Smooth muscle cell of the brain vasculature (primary cell): ENCODE measurements at regions not wholly inside any gene's neighbourhood (a gene's known extent, or its start where the extent isn't known, plus 50 kb on each side); places are given as distances from the start of the nearest gene placed in this dataset.
"Not testable (repeated sequence)": the region's sequence is repeated elsewhere in the genome, so short reads cannot be mapped to it uniquely, and the experiment has no call there.

Source experiments
- DNase-seq: peaks from one replicate; pipeline ENCODE4 v3.0.0-alpha.2; 2012; ENCODE audit warnings: low read depth, low spot score

DNA sequence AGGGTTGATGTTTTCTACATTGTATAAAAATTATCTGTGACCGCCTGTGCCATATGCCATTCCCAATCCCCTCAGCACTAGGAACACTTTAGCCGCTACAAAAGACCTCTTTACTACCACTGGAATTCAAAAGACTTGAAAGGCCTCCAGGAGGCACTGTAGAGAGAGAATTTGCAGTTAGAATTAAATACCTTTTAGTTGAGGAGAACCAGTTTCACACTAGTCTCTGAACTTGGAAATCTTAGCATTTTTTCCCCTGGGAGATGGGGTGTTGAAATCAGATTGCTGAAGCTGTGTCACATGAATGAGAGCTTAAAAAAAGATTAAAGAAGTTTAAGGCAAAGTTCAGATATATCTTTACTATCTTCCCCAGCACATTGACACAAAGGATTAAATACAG lies 291.0 kb downstream of the ADGRL2 start:
- no peak for DNase-seq

DNA sequence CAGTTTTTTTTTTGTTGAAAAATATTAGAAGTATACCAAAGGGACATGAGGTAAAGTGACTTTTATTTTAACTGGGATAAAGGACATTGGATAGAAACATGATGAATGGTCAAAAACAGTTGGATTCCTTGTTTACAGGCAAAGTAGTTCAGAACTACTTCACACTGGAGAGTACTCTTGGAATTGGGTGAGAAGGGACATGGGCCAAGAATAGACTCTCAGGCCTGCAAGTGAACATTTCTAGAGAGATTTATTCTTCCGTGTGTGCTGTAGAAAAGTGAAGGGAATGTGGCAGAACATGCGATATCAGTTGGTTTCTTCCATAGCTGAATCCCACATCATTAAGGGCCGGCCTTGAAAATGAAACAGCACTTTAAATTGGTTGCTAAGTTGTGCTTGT lies 290.5 kb downstream of the ADGRL2 start:
- DNase-seq, result no peak

DNA sequence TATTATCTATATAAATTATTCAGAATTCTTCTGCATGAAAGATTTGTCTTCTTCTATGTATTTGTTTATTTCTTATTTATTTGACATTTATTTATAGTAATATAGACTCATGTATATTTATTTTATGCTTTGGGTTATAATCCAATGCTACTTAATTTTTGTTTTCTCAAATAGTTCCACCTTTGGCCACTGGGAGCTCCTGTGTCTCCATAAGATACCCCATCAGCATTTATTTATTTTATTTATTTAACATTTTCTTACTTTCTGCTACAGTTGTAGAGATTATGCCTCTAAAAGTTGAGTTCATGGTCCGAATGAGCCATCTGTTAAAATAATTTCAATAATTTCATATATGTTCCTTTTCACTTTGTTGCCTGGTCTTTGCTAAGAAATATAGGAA lies 289.4 kb downstream of the ADGRL2 start:
- no peak for DNase-seq

DNA sequence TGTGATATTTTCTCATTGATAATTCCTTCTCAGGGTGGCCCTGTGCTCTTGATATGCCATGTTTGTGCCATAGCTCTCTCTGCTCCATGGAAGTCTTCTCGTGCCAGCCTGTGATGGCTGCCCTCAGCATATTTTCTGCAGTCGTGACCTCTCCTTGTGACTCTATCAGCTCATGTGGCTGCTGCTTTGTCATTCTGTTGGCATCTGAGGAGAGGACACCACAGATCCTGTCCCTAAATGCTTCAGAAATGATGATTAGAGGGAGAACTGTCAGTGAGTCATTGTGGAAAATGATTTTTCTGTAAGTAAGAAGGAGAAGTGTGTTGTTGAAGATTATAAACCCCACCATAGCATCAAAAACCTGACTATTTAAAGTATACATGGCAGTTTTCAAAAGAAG lies 286.0 kb downstream of the ADGRL2 start:
- no peak for DNase-seq

DNA sequence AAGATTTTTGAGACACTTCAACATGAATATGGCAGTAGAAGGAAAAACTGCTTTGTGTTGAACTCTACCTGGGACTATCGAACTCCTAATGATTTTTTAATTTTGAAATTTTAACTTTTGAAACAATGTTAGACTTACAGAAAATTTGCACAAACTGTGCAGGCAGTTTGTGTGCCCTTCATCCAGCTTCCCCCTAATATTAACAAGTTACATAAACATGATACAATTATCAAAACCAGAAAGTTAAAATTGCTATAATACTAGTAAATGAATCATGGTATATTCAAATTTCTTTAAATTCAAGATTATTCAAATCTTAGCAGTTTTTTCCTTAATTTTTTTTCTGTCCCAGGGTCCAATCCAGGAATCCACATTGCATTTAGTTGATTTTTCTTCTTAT lies 278.9 kb downstream of the ADGRL2 start:
- no peak for DNase-seq

DNA sequence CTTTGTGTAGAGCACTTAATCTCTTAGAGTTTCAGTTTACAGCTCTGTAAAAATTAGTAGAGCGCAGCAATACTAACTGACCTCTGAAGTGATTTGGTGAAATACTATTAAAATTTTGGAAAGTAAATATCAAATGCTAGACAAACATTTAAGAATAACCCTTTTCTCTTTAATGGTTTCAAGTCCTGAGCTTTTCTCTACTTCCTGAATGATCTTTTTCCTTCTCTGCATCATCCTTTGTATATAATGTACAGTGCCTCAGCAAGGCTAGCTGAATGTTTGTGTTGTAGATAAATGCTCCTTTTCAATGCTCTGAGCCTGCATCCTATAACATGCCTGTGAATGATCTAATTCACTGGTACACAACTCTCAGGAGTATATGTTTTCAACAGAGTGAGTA lies 272.9 kb downstream of the ADGRL2 start:
- DNase-seq, result no peak

DNA sequence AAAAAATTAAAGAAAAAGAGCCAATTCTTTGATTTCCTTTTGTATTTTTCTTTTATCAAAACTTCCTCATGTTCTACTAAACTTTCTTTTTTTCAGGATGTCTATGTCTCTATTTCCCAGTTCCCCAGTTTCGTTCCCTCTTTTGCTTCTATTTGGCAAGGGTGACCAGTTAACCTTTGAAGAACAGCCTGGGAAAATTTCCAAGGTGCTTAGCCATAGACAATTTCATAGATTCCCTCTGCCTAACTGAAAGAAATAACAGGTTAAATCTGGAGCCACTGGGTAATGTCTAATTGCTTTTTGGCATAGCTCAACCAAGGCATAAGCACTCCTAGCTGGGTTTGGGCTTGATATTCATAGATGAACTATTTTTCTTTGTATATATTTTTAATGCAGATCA lies 272.3 kb downstream of the ADGRL2 start:
- DNase-seq, result no peak

DNA sequence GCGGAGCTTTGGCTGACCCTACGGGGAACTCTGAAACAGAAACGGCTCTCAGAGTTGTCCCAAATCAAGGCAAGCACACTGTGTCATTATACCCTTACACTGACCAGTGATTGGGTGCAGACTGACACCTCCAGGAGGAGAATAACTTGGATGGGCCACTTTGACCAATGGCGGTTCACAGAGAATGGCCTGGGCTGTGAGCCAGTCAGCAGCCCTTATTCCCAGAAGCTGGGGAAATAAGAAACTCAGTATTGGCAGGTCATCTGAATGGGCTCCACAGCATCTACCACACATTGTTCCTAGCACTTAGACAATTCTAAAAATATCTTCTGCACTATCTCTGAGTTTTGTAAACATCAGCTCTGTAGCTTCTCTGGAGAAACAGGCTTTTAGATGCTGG lies 265.2 kb downstream of the ADGRL2 start:
- no peak for DNase-seq

DNA sequence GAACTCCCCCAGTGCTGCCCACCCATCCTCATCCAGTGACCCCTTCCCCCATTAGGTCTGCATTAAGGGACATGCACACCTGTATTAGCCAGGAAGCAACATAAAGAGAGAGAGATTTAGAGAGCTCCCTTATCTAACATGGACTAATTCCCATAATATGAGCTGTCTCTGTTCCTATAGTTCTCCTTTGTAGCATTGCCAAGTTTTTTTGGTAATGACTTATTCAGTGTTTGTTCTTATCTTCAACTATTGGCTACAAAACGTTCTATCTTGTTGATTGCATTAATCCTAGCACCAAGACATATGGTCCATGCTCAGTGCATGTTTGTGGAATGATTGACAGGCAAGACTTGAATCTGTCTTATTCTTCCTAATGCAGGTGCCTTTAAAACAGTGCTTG lies 264.0 kb downstream of the ADGRL2 start:
- no peak for DNase-seq

DNA sequence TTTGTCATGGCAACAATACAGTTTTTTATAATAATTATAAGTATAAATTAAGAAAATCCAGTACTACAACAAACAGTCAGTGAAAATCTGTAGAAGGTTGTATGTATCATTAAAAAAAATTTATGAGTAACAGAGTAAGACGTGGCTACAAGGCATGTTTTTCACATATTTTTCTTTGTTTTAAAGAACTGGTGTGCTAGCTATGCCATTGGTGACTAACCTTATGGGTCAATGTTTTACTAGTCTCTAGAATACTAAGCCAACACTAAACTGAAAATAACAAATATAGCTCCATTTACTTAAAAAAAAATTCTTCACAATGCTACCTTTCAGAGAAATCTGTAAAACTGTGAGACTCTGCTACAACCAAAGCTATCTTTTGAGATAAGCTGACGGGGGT lies 261.5 kb downstream of the ADGRL2 start:
- DNase-seq, result no peak

DNA sequence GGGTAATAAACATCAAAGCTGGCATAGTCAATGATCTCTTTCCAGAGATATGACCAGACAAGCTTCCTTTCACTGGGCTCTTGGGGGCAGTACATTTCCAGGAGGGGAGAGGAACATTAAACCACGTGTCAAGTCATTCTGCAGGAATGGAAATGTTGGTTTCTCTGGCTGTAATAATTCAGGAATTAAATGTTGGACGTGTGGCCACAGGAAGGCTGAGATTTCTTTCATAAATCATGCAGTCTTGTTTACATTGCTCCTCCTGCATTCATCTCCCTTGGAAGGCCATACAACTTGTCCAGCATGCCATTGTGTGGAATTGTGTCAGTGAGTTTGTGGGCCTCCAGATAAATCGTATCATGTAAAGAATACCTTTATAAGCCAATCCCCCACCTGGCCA lies 259.2 kb downstream of the ADGRL2 start:
- DNase-seq, result no peak

DNA sequence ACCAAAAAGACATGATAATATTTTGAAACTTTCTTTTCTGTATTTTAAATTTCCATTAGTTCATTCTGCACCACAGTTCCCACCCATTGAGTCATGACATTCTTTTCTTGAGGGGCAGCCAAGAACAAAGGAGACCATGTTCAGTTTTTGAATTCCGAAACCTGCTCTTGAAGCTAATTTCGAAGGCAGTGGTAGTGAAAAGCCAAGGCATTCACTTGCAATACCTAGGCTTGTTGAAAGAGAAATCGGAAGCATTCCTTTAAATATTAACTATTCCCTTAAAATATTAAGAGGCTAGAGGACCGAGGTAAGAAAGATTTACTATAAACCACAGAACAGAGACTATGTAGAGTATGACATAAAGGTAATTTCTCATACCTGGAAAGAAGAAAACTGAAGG lies 256.3 kb downstream of the ADGRL2 start:
- DNase-seq, result no peak

DNA sequence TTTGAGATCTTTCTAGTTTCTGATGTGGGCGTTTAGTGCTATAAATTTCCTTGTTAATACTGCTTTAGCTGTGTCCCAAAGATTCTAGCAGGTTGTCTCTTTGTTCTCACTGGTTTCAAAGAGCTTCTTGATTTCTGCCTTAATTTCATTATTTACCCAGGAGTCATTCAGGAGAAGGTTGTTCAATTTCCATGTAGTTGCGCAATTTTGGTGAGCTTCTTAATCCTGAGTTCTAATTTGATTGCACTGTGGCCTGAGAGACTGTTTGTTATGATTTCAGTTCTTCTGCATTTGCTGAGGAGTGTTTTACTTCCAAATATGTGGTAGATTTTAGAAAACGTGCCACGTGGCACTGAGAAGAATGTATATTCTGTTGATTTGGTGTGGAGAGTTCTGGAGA lies 254.6 kb downstream of the ADGRL2 start:
- not testable (repeated sequence) for DNase-seq

DNA sequence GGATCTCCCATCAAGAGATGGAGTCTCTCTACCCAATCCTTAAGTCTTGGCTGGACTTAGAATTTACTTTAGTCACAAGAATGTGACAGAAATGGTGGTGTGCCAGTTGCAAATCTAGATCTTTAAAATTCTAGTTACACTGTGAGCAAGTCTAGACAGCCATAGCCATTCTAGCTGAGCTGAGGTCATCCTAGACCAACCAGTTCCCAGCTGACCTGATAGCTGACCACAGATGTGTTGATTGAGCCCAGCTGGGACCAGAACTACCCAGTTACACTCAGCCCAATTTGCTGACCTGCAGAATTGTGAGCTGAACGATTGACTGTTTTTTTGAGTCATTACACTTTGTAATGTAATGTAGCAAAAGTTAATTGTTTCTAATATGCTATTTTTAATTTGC lies 251.8 kb downstream of the ADGRL2 start:
- DNase-seq, result no peak

DNA sequence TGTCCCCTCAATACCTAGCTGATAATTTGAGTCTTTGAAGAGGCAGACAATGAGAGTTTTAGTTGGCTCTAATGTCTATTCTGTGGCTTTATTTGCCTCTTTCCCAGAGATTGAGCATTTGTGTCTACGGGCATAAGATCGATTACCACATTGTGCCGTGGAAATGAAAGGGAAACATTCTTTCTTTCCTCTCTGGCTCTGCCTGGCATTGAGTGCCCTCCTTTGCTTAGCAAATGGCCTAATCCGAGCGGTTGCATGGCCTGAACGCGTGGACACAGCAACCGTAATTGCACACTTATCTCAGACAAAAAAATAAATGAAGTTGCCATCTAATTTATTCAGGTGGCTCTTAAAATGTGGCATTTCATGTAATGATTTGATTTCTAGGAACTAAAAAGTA lies 247.9 kb downstream of the ADGRL2 start:
- no peak for DNase-seq

DNA sequence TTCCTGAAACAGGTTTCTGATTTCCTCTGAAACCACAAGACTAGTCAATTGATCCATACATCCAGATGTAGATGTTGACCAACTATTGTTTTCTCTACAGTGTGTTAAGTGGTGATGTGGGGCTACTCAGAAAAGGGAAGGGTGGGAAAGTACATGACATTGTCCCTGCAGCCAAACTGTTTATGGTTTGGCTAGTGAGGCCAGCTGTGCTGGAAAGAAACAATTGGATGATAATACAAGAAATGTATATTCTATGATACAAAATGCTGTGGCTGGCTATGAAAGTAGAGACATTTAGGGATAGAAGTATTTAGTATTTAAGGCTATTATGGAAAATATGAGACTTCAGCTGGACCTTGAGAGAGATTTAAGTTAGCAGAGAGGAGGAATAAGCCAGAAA lies 244.5 kb downstream of the ADGRL2 start:
- no peak for DNase-seq

DNA sequence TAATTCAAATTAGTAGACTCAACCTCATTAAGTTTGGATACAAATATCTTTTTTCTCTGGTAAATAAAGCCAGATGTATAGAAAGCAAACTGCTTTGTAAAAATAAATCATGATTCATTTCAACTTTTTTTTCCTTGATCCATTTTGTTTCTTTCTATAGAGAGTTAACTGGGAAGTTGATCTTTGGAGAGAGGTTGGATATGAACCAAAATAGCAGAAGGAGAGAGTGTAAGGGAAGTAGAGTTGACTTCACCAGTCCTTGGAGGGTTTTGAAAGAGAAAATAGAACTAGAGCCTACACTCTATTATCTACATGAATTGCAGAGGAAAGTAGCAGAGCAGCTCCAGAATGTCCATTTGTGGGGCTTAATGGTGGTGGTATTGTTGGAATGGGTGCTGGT lies 243.8 kb downstream of the ADGRL2 start:
- no peak for DNase-seq

DNA sequence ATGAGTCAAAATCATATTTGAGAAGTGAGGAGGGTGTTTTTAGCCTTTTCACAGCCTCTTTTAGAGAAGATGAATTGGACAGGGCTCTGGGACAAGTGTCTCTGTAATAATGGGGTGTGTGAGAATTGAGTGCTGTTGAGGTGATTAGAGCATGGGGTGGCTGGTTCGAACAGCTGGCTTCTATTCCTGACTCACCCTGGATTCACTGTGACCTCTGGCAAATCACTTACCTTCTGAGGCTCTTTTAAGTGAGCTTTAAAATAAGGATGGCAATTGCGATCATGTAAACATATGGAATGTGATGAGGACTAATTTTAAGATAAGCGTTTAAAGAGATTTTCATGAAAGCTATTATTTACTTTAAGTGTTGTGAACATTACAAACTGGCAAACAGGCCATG lies 243.4 kb downstream of the ADGRL2 start:
- DNase-seq, result no peak

DNA sequence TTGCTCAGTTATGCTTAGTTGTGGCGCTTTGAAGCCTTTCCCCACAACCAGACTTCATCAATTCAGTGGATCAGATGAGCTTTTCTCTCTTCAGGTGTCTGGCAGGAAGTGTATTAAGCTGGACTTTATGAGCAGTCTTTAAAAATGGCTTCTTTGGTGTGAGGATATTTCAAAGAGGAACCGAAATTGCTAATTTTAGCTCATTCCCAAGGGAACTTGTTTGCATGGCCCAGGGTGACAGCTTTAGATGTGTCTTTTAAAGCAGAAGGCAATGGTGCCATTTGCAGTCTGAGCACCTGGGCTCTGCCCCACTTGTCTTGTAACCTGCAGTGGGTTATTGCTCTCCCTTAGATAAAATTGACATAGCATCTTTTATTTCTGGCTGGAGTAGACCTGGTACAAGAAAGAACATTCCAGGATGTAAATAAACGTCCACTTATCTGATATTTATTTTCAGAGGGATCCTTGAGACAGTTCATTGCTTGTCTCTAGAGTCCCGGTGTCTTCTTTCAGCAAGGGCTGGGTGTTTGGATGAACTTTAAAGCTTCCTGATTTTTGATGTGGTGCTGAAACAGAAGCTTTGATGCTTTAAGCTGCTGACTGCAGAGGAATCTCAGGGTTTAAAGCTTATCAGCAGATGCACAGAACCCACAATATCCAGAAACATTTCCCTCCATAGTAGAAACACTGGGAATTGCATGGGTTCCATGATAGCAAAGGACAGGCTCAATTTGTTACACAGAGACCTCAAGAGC lies 241.7 kb downstream of the ADGRL2 start:
- DNase-seq, result no peak
